GM19239 (cell line): ENCODE measurements at regions not wholly inside any gene's neighbourhood (a gene's known extent, or its start where the extent isn't known, plus 50 kb on each side); places are given as distances from the start of the nearest gene placed in this dataset.

Source experiments
- DNase-seq: peaks from one replicate; pipeline ENCODE4 v3.0.0; 2011; ENCODE audit warnings: low spot score; ENCODE audit not compliant: insufficient read length
- FAIRE-seq: peaks from 2 replicates; lab custom pipeline; 2011; peaks lifted over from hg19 to GRCh38; lab: Jason Lieb, UNC

GRCh38 chr1:165075725-165076370 is 280.7 kb downstream of the LMX1A start:
- no peak for FAIRE-seq

GRCh38 chr1:165073185-165074007 is 283.1 kb downstream of the LMX1A start:
- DNase-seq (peak; percentile 10), FAIRE-seq (peak; percentile 75)

More at GRCh38 chr1:165075725-165076370, 280.7 kb downstream of the LMX1A start:
- DNase-seq = peak; percentile 2

- FAIRE-seq (no peak), DNase-seq (no peak)
These were observed 285.8 kb downstream of the LMX1A start for GRCh38 chr1:165070675-165071074.

DNA sequence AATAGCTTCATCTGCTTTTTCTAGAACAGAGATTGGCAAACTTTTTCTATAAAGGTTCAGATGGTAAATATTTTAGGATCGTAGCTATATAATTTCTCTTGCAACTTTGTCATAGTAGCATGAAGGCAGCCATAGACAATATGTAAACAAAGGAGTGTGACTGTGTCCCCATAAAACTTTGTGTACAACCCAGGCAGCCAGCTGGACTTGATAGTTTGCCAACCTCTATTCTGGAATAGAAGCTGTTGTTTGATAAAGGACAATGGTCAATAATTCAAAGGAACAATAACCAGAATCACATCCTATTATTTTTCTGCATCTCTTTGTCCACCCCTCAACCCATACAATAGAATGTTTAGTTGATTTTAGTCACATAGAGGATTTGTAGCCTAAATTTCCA is 286.7 kb downstream of the LMX1A start:
- FAIRE-seq (no peak), DNase-seq (no peak)

DNA sequence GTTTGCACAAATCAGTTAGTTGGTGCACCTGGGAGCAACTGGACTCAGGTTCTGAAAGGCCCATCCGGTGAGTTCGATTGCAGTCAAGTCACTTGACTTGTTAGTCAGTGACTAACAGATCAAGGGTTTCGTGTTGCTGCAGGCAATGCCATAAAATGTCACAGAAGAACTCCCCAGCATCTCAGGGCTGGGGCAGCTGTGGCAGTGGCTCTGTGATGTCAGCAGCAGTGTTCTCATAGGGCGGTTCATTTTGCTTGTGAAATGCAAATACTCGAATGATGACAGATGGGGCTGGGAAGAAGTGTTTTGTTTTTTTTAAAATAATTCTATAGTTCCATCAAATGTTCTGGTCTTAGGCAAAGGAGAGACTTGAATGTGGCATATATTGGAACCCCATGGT is 287.8 kb downstream of the LMX1A start:
- DNase-seq = no peak
- FAIRE-seq = no peak

DNA sequence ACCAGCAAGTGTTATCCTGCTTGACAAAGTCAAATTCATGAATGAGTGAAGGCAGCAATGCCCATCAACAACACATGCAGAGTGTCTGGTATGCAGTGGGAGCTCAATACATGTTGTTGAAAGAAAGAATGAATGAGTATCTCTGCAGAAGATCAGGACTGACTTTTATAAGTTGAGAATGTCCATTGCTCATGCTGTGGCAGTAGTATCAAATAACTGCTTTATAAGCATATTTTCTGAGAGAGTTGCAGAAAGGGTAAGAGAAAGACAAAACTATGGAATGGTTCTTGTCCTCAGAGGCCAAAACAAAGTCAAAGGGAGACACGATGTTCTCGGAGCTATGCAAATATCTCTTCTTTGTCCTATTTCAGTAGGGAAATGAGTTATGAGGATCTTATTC is 288.7 kb downstream of the LMX1A start:
- no peak for FAIRE-seq
- DNase-seq = no peak

DNA sequence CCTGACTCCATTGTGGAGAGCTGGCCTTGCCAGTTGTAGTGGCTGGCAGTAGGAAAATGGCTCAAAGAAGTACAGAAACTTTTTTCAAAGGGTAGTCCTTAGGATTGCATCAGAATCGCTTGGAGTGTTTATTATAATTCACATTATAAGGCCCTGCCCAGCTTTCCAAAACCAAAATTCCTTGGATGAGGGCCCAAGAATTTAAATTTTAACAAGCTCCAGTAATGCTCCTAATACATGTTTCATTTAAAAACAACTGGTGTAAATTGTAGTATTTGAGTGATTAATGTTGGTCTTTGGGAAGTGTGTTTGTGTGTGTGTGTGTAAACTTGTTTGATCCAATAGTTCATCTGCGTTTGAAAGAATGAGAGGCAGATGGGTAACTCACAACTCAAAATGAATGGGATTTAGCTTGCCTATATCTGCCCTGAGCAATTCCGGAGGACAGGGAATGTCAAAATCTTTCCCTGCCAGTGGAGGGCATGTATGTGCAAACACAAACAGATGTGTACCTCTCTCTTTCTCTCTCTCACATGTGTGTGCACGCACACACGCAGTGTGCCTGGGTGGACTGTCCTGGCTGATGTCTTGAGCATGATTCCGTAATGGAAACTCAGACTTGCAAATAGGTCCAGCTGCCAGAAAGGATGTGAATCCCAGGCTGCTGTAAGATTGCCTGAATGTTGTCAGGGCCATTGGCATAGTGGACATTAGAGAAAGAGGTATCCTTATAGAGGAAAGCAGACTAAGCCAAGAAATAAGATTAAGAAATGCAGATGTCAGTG is 293.1 kb downstream of the LMX1A start:
- FAIRE-seq = no peak
- DNase-seq = no peak

GRCh38 chr1:165062346-165062745 is 294.2 kb downstream of the LMX1A start:
- FAIRE-seq (no peak), DNase-seq (no peak)

- DNase-seq = no peak
- no peak for FAIRE-seq
These were observed 296.2 kb downstream of the LMX1A start for GRCh38 chr1:165060285-165060793.

GRCh38 chr1:165057956-165058355 is 298.6 kb downstream of the LMX1A start:
- DNase-seq = no peak
- FAIRE-seq = no peak

GRCh38 chr1:165056914-165057313 is 299.6 kb downstream of the LMX1A start:
- no peak for FAIRE-seq

GRCh38 chr1:165055581-165055980 is 300.9 kb downstream of the LMX1A start:
- FAIRE-seq (no peak), DNase-seq (no peak)

More at GRCh38 chr1:165056914-165057313, 299.6 kb downstream of the LMX1A start:
- no peak for DNase-seq

DNA sequence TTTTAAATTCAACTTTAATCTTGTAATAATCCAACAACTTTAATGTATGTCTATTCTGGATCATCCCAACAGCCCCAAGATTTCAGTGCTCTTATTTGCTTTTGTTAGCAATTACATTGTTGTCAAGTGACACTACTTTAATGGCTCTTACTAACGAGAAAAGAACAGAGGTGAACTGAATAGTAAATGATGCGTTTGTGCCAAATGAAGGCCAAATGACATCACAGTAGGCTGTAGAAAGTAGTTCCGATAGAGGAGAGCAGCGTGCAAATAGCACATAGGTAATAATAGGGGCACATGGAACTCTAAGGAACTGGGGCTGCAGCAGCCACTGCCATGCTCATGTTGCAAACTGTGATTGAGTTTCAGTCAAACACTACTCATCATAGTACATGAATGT is 301.9 kb downstream of the LMX1A start:
- DNase-seq (no peak), FAIRE-seq (no peak)

- DNase-seq = no peak
- FAIRE-seq = no peak
These were observed 303.2 kb downstream of the LMX1A start for GRCh38 chr1:165053351-165053750.

GRCh38 chr1:165052936-165053335 is 303.6 kb downstream of the LMX1A start:
- DNase-seq = no peak
- FAIRE-seq = no peak

GRCh38 chr1:165052431-165052830 is 304.1 kb downstream of the LMX1A start:
- FAIRE-seq (no peak), DNase-seq (no peak)

DNA sequence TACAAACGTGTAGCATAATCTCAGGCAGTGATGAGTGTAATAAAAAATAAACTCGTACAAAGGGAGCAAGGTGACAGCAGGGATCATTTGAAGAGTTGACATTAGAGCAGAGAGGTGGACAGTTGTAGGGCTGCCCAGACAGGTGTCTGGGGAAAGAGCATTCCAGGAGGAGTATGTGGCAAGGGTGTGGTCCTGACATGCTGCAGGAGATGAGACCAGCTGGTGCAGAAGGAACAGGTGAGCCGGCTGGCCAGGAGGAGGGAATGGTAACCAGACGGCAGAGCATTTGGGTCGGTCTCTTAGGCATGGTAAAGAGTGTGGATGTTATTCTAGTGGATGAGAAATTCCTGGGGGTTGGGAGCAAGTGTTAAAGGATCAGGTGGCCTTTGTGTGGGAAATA is 306.3 kb downstream of the LMX1A start:
- FAIRE-seq (no peak), DNase-seq (no peak)

DNA sequence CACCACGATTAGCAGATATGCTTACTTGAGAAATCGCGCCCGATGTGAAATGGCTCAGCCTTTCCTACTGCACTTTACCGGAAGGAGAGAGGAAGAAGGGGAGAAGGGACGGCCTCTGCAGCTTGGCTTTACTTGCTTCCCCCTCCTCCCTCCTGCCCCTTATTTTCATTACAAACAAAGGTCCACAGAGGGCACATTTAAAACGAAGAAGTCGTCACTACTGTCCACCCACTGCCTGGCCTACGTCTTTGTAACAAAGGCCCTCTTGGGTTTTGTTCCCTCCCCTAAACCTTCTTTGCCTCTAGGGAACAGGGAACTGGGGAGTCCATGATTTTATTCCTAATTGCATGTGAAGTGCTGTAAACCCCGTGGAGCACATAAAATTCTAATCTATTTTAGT is 308.5 kb downstream of the LMX1A start:
- FAIRE-seq (no peak), DNase-seq (no peak)

DNA sequence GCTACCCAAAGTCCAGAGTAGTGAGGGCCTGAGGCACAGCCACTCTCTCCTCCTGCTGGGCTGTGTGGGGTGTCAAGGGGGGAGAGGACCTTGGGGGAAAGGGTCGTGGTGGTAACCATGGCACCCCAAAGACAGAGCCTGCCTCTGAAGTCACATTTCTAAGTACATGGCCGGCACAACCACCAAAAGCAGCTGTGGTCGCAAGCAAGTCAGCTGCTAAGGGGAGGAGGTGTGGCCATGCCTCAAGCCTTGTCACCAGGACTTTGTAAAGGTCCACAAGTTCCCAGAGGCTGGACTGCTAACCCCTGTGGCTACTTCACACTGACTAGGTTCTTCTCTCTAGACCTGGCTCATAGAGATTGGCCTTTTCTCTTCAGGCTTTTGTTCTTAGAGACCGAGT is 310.6 kb downstream of the LMX1A start:
- FAIRE-seq (no peak), DNase-seq (no peak)

GRCh38 chr1:165040641-165041040 is 315.9 kb downstream of the LMX1A start:
- FAIRE-seq = no peak
- no peak for DNase-seq

DNA sequence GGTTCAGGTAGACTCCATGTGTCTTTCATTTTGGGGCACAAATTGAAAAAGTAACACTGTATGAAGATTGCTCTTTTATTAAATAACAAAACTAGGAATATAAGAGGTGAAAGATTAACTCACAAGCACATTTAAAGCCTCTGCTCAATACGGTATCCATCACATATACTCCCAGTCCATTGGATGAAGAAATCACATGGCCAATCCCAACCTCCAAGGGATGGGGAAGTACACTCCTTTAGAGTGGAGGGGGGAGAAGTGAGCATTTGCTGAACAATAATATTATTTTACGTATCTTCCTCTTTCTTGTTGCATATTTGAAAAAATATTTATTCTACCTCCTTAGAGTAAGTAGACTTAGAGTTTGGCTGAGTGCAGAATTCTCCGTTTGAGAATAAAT is 316.5 kb downstream of the LMX1A start:
- DNase-seq = no peak
- FAIRE-seq = no peak
